22Rv1 (cell line): ENCODE measurements at regions not wholly inside any gene's neighbourhood (a gene's known extent, or its start where the extent isn't known, plus 50 kb on each side); places are given as distances from the start of the nearest gene placed in this dataset.

Experiments used
- H3K27ac ChIP-seq: fragments of 450-650 bp; 2 replicates; pipeline ENCODE4 v1.5.1; 2017
- ZFX ChIP-seq: fragments of 450-650 bp; IDR thresholded peaks from 2 replicates; pipeline ENCODE4 v1.6.1; 2017; ENCODE audit warnings: antibody characterized with exemption, borderline replicate concordance
- TF ChIP-seq, protein P1 (sequence below): fragments of 450-650 bp; IDR thresholded peaks from 2 replicates; pipeline ENCODE4 v1.5.1; 2017; ENCODE audit warnings: mild to moderate bottlenecking

DNA sequence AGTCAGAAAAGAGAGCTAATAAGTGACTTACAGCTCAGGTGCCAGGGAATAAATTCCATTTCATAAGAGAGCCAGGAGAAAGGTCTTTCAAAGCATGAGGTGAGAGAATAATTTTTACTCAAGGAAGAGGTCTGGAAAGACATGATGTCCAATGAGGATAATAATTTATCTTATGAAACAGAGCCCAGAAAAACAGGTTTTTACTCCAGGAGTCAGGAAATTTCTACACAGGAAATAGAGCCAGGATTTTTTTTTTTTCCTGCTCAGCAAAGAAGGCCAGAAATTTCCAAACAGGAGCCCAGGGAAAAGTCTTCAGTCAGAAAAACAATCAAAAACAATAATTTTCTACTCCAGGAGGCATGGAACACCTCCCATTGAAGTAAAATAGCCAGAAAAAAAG is 1185.7 kb upstream of the TSPY4 start:
- TF ChIP-seq, protein P1, sequence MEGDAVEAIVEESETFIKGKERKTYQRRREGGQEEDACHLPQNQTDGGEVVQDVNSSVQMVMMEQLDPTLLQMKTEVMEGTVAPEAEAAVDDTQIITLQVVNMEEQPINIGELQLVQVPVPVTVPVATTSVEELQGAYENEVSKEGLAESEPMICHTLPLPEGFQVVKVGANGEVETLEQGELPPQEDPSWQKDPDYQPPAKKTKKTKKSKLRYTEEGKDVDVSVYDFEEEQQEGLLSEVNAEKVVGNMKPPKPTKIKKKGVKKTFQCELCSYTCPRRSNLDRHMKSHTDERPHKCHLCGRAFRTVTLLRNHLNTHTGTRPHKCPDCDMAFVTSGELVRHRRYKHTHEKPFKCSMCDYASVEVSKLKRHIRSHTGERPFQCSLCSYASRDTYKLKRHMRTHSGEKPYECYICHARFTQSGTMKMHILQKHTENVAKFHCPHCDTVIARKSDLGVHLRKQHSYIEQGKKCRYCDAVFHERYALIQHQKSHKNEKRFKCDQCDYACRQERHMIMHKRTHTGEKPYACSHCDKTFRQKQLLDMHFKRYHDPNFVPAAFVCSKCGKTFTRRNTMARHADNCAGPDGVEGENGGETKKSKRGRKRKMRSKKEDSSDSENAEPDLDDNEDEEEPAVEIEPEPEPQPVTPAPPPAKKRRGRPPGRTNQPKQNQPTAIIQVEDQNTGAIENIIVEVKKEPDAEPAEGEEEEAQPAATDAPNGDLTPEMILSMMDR = no peak
- H3K27ac ChIP-seq = no peak overlapping the region

DNA sequence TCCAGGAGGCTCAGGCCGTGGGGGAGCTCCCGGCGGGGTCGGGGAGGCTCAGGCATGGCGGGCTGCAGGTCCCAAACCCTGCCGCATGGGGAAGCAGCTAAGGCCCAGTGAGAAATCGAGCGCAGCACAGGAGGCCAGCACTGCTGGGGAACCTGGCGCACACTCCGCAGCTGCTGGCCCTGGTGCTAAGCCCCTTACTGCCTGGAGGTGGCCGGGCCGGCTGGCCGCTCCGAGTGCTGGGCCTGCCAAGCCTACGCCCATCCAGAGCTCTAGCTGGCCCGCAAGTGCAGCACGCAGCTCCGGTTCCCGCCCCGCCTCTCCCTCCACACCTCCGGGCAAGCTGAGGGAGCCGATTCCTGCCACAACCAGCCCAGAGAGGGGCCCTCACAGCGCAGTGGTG is 1208.7 kb upstream of the TSPY4 start:
- H3K27ac ChIP-seq = no peak overlapping the region
- no peak for TF ChIP-seq ZFX
- TF ChIP-seq, protein P1 = no peak

DNA sequence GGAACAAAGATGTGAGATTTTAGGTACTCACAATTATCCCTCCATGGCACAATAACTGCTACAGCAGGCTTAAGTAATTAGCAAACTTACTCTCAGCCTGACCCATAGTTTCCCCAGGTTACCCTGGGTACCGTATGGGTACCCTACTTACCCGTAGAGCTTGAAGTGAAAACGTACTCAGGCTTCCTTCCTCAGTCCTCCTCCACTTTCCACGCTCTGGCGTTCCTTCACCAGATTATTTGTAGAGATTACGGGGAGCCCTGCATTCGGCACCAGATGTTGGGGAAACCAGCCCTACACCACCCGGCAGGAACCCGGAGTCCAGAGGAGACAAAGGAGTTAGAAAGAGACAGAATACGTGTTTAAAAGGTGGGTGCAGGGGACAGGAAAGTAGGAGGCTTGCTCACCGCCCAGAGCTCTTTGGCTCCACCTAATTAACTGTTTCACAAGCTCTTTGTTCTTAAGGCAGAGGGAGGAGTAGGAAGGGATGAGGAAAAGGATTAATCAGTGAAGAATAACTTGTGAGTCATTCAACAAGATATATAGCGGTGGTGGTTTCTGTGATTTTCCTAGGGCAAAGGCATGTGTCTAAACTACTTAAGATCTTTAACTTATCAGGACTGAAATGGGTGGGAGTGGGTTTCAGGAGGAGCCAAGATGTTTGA is 1211.2 kb upstream of the TSPY4 start:
- TF ChIP-seq ZFX = no peak
- TF ChIP-seq, protein P1 = no peak
- no peak overlapping the region for H3K27ac ChIP-seq

- H3K27ac ChIP-seq = no peak overlapping the region
- no peak for TF ChIP-seq ZFX
- TF ChIP-seq, protein P1 = no peak
Observed at GRCh38 chrY:8121825-8122224, 1210.3 kb upstream of the AMELY start.

GRCh38 chrY:8094429-8094828 is 1182.9 kb upstream of the AMELY start:
- TF ChIP-seq, protein P1 = no peak
- no peak for TF ChIP-seq ZFX
- no peak overlapping the region for H3K27ac ChIP-seq

- TF ChIP-seq, protein P1 = no peak
- no peak for TF ChIP-seq ZFX
- H3K27ac ChIP-seq = no peak overlapping the region
Observed at GRCh38 chrY:8092926-8093325, 1181.4 kb upstream of the AMELY start.

- TF ChIP-seq, protein P1 = no peak
- no peak for TF ChIP-seq ZFX
- H3K27ac ChIP-seq = no peak overlapping the region
Observed at GRCh38 chrY:8085925-8086324, 1174.4 kb upstream of the AMELY start.
